ENCODE measurements at regions not wholly inside any gene's neighbourhood (a gene's known extent, or its start where the extent isn't known, plus 50 kb on each side); places are given as distances from the start of the nearest gene placed in this dataset.

- TF ChIP-seq POLR2A (IDR thresholded peaks at IDR 0.05) = no peak
- TF ChIP-seq EP300 (IDR thresholded peaks at IDR 0.05) = no peak
Observed at GRCh38 chr5:3883040-3883439, 287.4 kb downstream of the IRX1 start.
